ENCODE measurements at regions not wholly inside any gene's neighbourhood (a gene's known extent, or its start where the extent isn't known, plus 50 kb on each side); places are given as distances from the start of the nearest gene placed in this dataset.
A peak's percentile ranks its signal among the peaks of the same experiment; 100 is the strongest.

GRCh38 chr18:62663731-62664336 is 51.5 kb upstream of the PHLPP1 start:
- TF ChIP-seq RAD21 (IDR thresholded peaks at IDR 0.05; ENCODE audit: low read length) (no peak), CEBPB (IDR thresholded peaks at IDR 0.05; ENCODE audit: low read depth, low read length) (no peak), CHD1 (IDR thresholded peaks at IDR 0.05; ENCODE audit: low read depth, low read length) (no peak), NFE2L2 (IDR thresholded peaks at IDR 0.05; ENCODE audit: low read depth, low read length) (no peak), MXI1 (IDR thresholded peaks at IDR 0.05; ENCODE audit: borderline replicate concordance, low read depth, low read length) (no peak), SMC3 (IDR thresholded peaks at IDR 0.05; ENCODE audit: low read depth, low read length) (no peak), RFX5 (IDR thresholded peaks at IDR 0.05; ENCODE audit: low read depth, low read length) (no peak), BHLHE40 (IDR thresholded peaks at IDR 0.05; ENCODE audit: low read depth, low read length) (no peak), CTCF (conservative IDR thresholded peaks at IDR 0.05; ENCODE audit: low read depth, low read length) (no peak), POLR2A (IDR thresholded peaks at IDR 0.05; ENCODE audit: low read depth, low read length) (no peak), MAZ (IDR thresholded peaks at IDR 0.05; ENCODE audit: borderline replicate concordance, low read depth, low read length) (no peak), FOS (IDR thresholded peaks at IDR 0.05; ENCODE audit: low read depth, low read length) (no peak), RCOR1 (IDR thresholded peaks at IDR 0.05; ENCODE audit: insufficient replicate concordance, low read length) (no peak), MAFK (IDR thresholded peaks at IDR 0.05; ENCODE audit: low read depth, low read length) (no peak)
- TF ChIP-seq, protein P1, sequence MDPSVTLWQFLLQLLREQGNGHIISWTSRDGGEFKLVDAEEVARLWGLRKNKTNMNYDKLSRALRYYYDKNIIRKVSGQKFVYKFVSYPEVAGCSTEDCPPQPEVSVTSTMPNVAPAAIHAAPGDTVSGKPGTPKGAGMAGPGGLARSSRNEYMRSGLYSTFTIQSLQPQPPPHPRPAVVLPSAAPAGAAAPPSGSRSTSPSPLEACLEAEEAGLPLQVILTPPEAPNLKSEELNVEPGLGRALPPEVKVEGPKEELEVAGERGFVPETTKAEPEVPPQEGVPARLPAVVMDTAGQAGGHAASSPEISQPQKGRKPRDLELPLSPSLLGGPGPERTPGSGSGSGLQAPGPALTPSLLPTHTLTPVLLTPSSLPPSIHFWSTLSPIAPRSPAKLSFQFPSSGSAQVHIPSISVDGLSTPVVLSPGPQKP (IDR thresholded peaks at IDR 0.05; ENCODE audit: borderline replicate concordance, low read depth, low read length): no peak
- intact Hi-C loops (cut with micrococcal nuclease): no loop called here
- Histone ChIP-seq H3K9me1 (ENCODE audit: insufficient read depth, low read length) (0 out of 2 replicates have a peak, but pooled peaks cover 2% of the 10 kb centered on the region), H2AK9ac (replicated peaks; ENCODE audit: low read depth, low read length, poor library complexity) (no peak overlapping the region), H3K23ac (ENCODE audit: low read depth, low read length) (no peak overlapping the region), H3K4me1 (ENCODE audit: control insufficient read depth, insufficient read depth, low read length) (no peaks in the 10 kb centered on the region), H3K4me2 (ENCODE audit: low read depth, low read length) (no peak overlapping the region), H3K79me1 (ENCODE audit: low read depth in 1 of 2, low read length in 2 of 2) (no peaks in the 10 kb centered on the region), H3K4me3 (ENCODE audit: insufficient read depth, low read depth, low read length) (no peak overlapping the region), H2BK20ac (ENCODE audit: low read depth, low read length) (no peak overlapping the region), H2BK15ac (ENCODE audit: low read depth, low read length) (no peak overlapping the region), H3K4ac (ENCODE audit: low read depth, low read length) (no peak overlapping the region), H2AK5ac (ENCODE audit: low read depth, low read length) (no peak overlapping the region), H3K9ac (ENCODE audit: low read depth, low read length) (no peak overlapping the region), H3K56ac (ENCODE audit: extremely low read depth, insufficient read depth, low read length) (no peak overlapping the region), H3K27ac (ENCODE audit: insufficient read depth, low read length) (no peak overlapping the region), H2BK5ac (ENCODE audit: low read depth, low read length, poor library complexity, severe bottlenecking) (no peak overlapping the region), H4K91ac (ENCODE audit: insufficient read depth, low read depth, low read length) (no peak overlapping the region), H3K36me3 (ENCODE audit: control insufficient read depth, insufficient read depth, low read length) (no peaks in the 10 kb centered on the region), H3K18ac (ENCODE audit: low read depth, low read length) (no peak overlapping the region), H4K8ac (ENCODE audit: low read depth in 2 of 2, low read length in 2 of 2) (no peak overlapping the region), H3K9me3 (ENCODE audit: control insufficient read depth, insufficient read depth, low read length) (no peaks in the 10 kb centered on the region), H3K14ac (replicated peaks; ENCODE audit: low read depth, low read length) (no peak overlapping the region), H4K20me1 (ENCODE audit: insufficient read depth, low read length) (no peaks in the 10 kb centered on the region), H2BK120ac (ENCODE audit: low read depth, low read length) (no peak overlapping the region), H3K27me3 (ENCODE audit: control insufficient read depth, insufficient read depth, low read length) (no peaks in the 10 kb centered on the region; the same call in 1 of the 2 replicates), H4K5ac (ENCODE audit: low read depth, low read length) (no peak overlapping the region), H2AFZ (replicated peaks; ENCODE audit: low read length, poor library complexity) (no peak overlapping the region)
- in situ Hi-C loops (cut with MboI; ENCODE audit: low sequenced_read_pairs): no loop called here
- no CpG with 5 or more reads among the region's 5 CpGs for WGBS, 2 experiments (ENCODE audit: extremely low coverage in 2 of 2, insufficient read length in 1 of 2)
- ATAC-seq (ENCODE audit: low read depth): no peak
- BruUV-seq (replicated peaks): no TSS peak
- dilution Hi-C loops (cut with HindIII; ENCODE audit: low sequenced_read_pairs, unreplicated experiment): no loop called here
- ChIA-PET CTCF (no interaction called here), POLR2A (ENCODE audit: unreplicated experiment) (no interaction called here)
- DNase-seq: peak; percentile 10

All from IMR-90 (cell line).